HCT116 (cell line): ENCODE measurements at regions not wholly inside any gene's neighbourhood (a gene's known extent, or its start where the extent isn't known, plus 50 kb on each side); places are given as distances from the start of the nearest gene placed in this dataset.

Source experiments
- ATAC-seq: fragments of 200-7000 bp; cut with Tn5 transposase; 2 replicates; pipeline ENCODE4 v1.9.1; 2020; ENCODE audit warnings: mild to moderate bottlenecking, moderate library complexity
- BruUV-seq: library from RNA; stranded (reverse); fragments of 400-500 nt; replicated peaks from 2 replicates; lab custom pipeline; 2021; lab: Mats Ljungman, UMichigan
- CTCF ChIA-PET: fragments of 300-600 bp; sonication (Branson Sonifier 250); formaldehyde crosslinking; loops from one replicate; lab custom pipeline; 2021; ENCODE audit warnings: antibody characterized with exemption; lab: Charles Lee
- POLR2A ChIA-PET: fragments of 300-600, 350-600 bp; sonication (Branson Sonifier 250); formaldehyde crosslinking; loops from one replicate; lab custom pipeline; 2021; ENCODE audit warnings: antibody characterized with exemption; lab: Charles Lee
- RAD21 ChIA-PET, 2 experiments: fragments of 300-600 bp; sonication (Branson Sonifier 250); formaldehyde crosslinking; loops; one replicate each; lab custom pipeline; 2023; ENCODE audit warnings: low total read pairs in 2 of 2; ENCODE audit not compliant: uncharacterized antibody in 2 of 2, unreplicated experiment in 2 of 2, low non-redundant PET in 1 of 2; lab: Charles Lee
- DNase-seq: peaks from one replicate; pipeline ENCODE4 v3.0.0-alpha.2; 2010; ENCODE audit warnings: low read depth, low spot score
- H2AFZ ChIP-seq: fragments of 200-600 bp; shearing (Covaris generic), sonication (generic); 2 replicates; pipeline ENCODE4 v1.6.1; 2017; ENCODE audit warnings: low read depth, mixed run types, mixed read lengths, antibody characterized with exemption, low read length; ENCODE audit not compliant: poor library complexity, severe bottlenecking
- H3K27ac ChIP-seq: 2 replicates; pipeline ENCODE4 v1.5.1; 2012; ENCODE audit warnings: low read depth, low read length
- H3K27me3 ChIP-seq: fragments of 200-600 bp; sonication (generic); 2 replicates; pipeline ENCODE4 v1.6.1; 2016; ENCODE audit warnings: mixed run types, low read length, mixed read lengths; ENCODE audit not compliant: insufficient read depth
- H3K36me3 ChIP-seq, 2 experiments: fragments of 200-500 bp in 1 of 2; fragments of 200-600 bp in 1 of 2; sonication (Bioruptor generic) in 1 of 2; sonication (generic) in 1 of 2; 2 replicates each; pipeline versions ENCODE4 v1.5.1 to v1.6.1; 2014 to 2016; ENCODE audit warnings: low read length in 2 of 2, inconsistent platforms in 1 of 2, mixed read lengths in 1 of 2, mixed run types in 1 of 2; ENCODE audit not compliant: insufficient read depth in 2 of 2, control insufficient read depth in 1 of 2
- H3K4me1 ChIP-seq, 2 experiments: fragments of 200-600 bp in 1 of 2; sonication (generic) in 1 of 2; 2 replicates each; pipeline versions ENCODE4 v1.5.1 to v1.6.1; 2012 to 2017; ENCODE audit warnings: low read length in 2 of 2, inconsistent platforms in 1 of 2, mild to moderate bottlenecking in 1 of 2, mixed read lengths in 1 of 2, mixed run types in 1 of 2, moderate library complexity in 1 of 2; ENCODE audit not compliant: insufficient read depth in 2 of 2, control insufficient read depth in 1 of 2
- H3K4me2 ChIP-seq: fragments of 200-600 bp; sonication (generic); 2 replicates; pipeline ENCODE4 v1.6.1; 2017; ENCODE audit warnings: mixed run types, low read length, mixed read lengths
- H3K4me3 ChIP-seq, 2 experiments: fragments of 200-600 bp in 1 of 2; sonication (generic) in 1 of 2; replicated peaks in 1 of 2; 2 replicates each; pipeline ENCODE4 v1.5.1; 2011 to 2016; ENCODE audit warnings: low read length in 2 of 2, control low read depth in 1 of 2, low read depth in 1 of 2, mild to moderate bottlenecking in 1 of 2, mixed read lengths in 1 of 2, mixed run types in 1 of 2
- H3K79me2 ChIP-seq: fragments of 200-600 bp; sonication (generic); 2 replicates; pipeline ENCODE4 v1.6.1; 2017; ENCODE audit warnings: mild to moderate bottlenecking, mixed run types, low read length, moderate library complexity, mixed read lengths; ENCODE audit not compliant: insufficient read depth
- H3K9ac ChIP-seq: fragments of 200-600 bp; sonication (generic); 2 replicates; pipeline ENCODE4 v1.6.1; 2016; ENCODE audit warnings: low read length, mixed read lengths
- H3K9me2 ChIP-seq: fragments of 200-600 bp; sonication (generic), shearing (Covaris generic); 2 replicates; pipeline ENCODE4 v1.6.1; 2017; ENCODE audit warnings: mixed run types, mild to moderate bottlenecking, moderate library complexity; ENCODE audit not compliant: insufficient read depth
- H3K9me3 ChIP-seq, 2 experiments: fragments of 200-500 bp in 1 of 2; fragments of 200-600 bp in 1 of 2; sonication (Bioruptor generic) in 1 of 2; sonication (generic) in 1 of 2; 2 replicates each; pipeline ENCODE4 v1.6.1; 2014 to 2017; ENCODE audit warnings: low read length in 2 of 2, mixed read lengths in 2 of 2, inconsistent platforms in 1 of 2, low read depth in 1 of 2, mild to moderate bottlenecking in 1 of 2, mixed run types in 1 of 2, moderate library complexity in 1 of 2; ENCODE audit not compliant: control insufficient read depth in 1 of 2, insufficient read depth in 1 of 2
- H4K20me1 ChIP-seq: fragments of 200-600 bp; sonication (generic), shearing (Covaris generic); 2 replicates; pipeline ENCODE4 v1.6.1; 2017; ENCODE audit warnings: mixed run types, mild to moderate bottlenecking, moderate library complexity; ENCODE audit not compliant: insufficient read depth
- CBX3 ChIP-seq: IDR thresholded peaks from 2 replicates; pipeline ENCODE4 v1.6.1; 2012; ENCODE audit warnings: low read depth
- CEBPB ChIP-seq: IDR thresholded peaks from 2 replicates; pipeline ENCODE4 v1.6.1; 2012; ENCODE audit warnings: low read depth
- EGR1 ChIP-seq: IDR thresholded peaks from 2 replicates; pipeline ENCODE4 v1.6.1; 2012; ENCODE audit warnings: low read depth
- ELF1 ChIP-seq: IDR thresholded peaks from 2 replicates; pipeline ENCODE4 v1.6.1; 2012; ENCODE audit warnings: low read depth, borderline replicate concordance
- EZH2 ChIP-seq: fragments of 200-600 bp; sonication (generic); IDR thresholded peaks from 2 replicates; pipeline ENCODE4 v1.6.1; 2017; ENCODE audit warnings: antibody characterized with exemption, mixed run types
- FOSL1 ChIP-seq: IDR thresholded peaks from 2 replicates; pipeline ENCODE4 v1.6.1; 2012; ENCODE audit warnings: low read depth
- JUND ChIP-seq: IDR thresholded peaks from 2 replicates; pipeline ENCODE4 v1.6.1; 2012
- POLR2AphosphoS5 ChIP-seq: IDR thresholded peaks from 2 replicates; pipeline ENCODE4 v1.6.1; 2011; ENCODE audit warnings: mild to moderate bottlenecking, low read depth, low read length, moderate library complexity
- RAD21 ChIP-seq: IDR thresholded peaks from 2 replicates; pipeline ENCODE4 v1.6.1; 2012; ENCODE audit warnings: low read depth, mild to moderate bottlenecking
- SIN3A ChIP-seq: IDR thresholded peaks from 2 replicates; pipeline ENCODE4 v1.6.1; 2012; ENCODE audit warnings: low read depth
- SP1 ChIP-seq: IDR thresholded peaks from 2 replicates; pipeline ENCODE4 v1.6.1; 2012; ENCODE audit warnings: low read depth
- SRF ChIP-seq: IDR thresholded peaks from 2 replicates; pipeline ENCODE4 v1.6.1; 2012; ENCODE audit warnings: low read depth
- TCF7L2 ChIP-seq: IDR thresholded peaks from 2 replicates; pipeline ENCODE4 v1.7.0; 2011; ENCODE audit warnings: borderline replicate concordance, inconsistent platforms; ENCODE audit not compliant: insufficient read depth, insufficient read length; ENCODE audit errors: extremely low read depth
- YY1 ChIP-seq: IDR thresholded peaks from 2 replicates; pipeline ENCODE4 v1.6.1; 2011; ENCODE audit warnings: low read length, low read depth, moderate library complexity, mild to moderate bottlenecking; ENCODE audit not compliant: insufficient replicate concordance; ENCODE audit errors: extremely low read depth
- ZBTB33 ChIP-seq: IDR thresholded peaks from 2 replicates; pipeline ENCODE4 v1.6.1; 2011; ENCODE audit warnings: mild to moderate bottlenecking, low read length, moderate library complexity; ENCODE audit not compliant: insufficient replicate concordance; ENCODE audit errors: extremely low read depth
- ZFX ChIP-seq: fragments of 450-650 bp; IDR thresholded peaks from 2 replicates; pipeline ENCODE4 v1.6.1; 2017
- ZNF274 ChIP-seq: fragments of 200-500 bp; sonication (Bioruptor generic); IDR thresholded peaks from 2 replicates; pipeline ENCODE4 v1.6.1; 2014; ENCODE audit warnings: mild to moderate bottlenecking, low read depth, low read length, inconsistent platforms
- intact Hi-C: fragments of 100-400 bp; cut with micrococcal nuclease; formaldehyde crosslinking; loops from 2 replicates; pipeline ENCODE4 v1.10.0; 2022
- TF ChIP-seq, protein P1 (sequence below): IDR thresholded peaks from 2 replicates; pipeline ENCODE4 v1.6.1; 2012

DNA sequence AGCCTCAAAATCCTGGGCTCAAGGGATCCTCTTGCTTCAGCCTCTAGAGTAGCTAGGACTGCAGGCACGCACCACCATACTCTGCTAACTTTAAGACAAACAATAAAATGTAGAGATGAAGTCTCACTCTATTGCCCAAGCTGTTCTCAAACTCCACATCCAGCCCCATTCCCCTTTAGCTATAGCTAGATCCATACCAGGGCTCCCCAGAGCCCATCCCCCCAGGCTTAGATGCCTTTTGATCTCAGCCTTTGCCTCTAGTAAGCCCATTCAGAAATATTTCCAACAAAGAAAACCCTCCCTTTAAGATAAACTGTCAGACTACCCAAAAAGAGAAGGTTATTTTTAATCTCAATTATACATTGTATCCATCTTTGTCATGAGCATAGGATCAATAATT, 325.4 kb downstream of the CHRM3 start:
- no peak for ATAC-seq
- Histone ChIP-seq H3K9me3 (peaks cover 19 to 40% of the 10 kb centered on the region in 2 experiments; a peak in 2 of 4 replicates), H3K36me3 (no peaks in the 10 kb centered on the region), H3K9ac (no peak overlapping the region), H3K4me1 (no peaks in the 10 kb centered on the region), H4K20me1 (no peaks in the 10 kb centered on the region), H2AFZ (no peak overlapping the region), H3K79me2 (no peaks in the 10 kb centered on the region), H3K27me3 (no peaks in the 10 kb centered on the region), H3K27ac (no peak overlapping the region)
- ChIA-PET CTCF (no interaction called here), RAD21 (no interaction called here)
- TF ChIP-seq EGR1, result no peak
- TF ChIP-seq ZFX, result no peak
- no peak for TF ChIP-seq CEBPB
- TF ChIP-seq, all 23 proteins: peak for 0
- Histone ChIP-seq H3K9me2 (no peaks in the 10 kb centered on the region), H3K4me3 (no peak overlapping the region), H3K4me2 (no peak overlapping the region)
- no peak for DNase-seq
- BruUV-seq, result no TSS peak
- intact Hi-C loops, result no loop called here
- POLR2A ChIA-PET, result no interaction called here

GRCh38 chr1:239717097-239717917, 330.9 kb downstream of the CHRM3 start:
- intact Hi-C loops, result no loop called here
- peaks cover 13 to 45% of the 10 kb centered on the region in 2 experiments; a peak in 2 of 4 replicates for H3K9me3 ChIP-seq
- RAD21 ChIA-PET, result no interaction called here
- POLR2A ChIA-PET, result no interaction called here
- no peak for DNase-seq
- no TSS peak for BruUV-seq
- H3K79me2 ChIP-seq, result no peaks in the 10 kb centered on the region
- no peak overlapping the region for H3K9ac ChIP-seq
- H3K9me2 ChIP-seq, result no peaks in the 10 kb centered on the region
- H3K4me3 ChIP-seq, result no peak overlapping the region
- CTCF ChIA-PET, result no interaction called here
- no peaks in the 10 kb centered on the region for H4K20me1 ChIP-seq
- no peaks in the 10 kb centered on the region for H3K27me3 ChIP-seq
- no peak overlapping the region for H3K4me2 ChIP-seq
- no peak for ATAC-seq
- H2AFZ ChIP-seq, result no peak overlapping the region
- H3K36me3 ChIP-seq, result no peaks in the 10 kb centered on the region
- no peak overlapping the region for H3K27ac ChIP-seq
- H3K4me1 ChIP-seq, result no peaks in the 10 kb centered on the region
- TF ChIP-seq ELF1 (no peak), TCF7L2 (no peak), CBX3 (no peak), SIN3A (no peak), ZBTB33 (no peak), EGR1 (no peak), YY1 (no peak), SRF (no peak), CEBPB (no peak), EZH2 (no peak), SP1 (no peak), JUND (no peak), POLR2AphosphoS5 (no peak), ZFX (no peak), ZNF274 (no peak), RAD21 (no peak), FOSL1 (no peak)
- TF ChIP-seq, protein P1, sequence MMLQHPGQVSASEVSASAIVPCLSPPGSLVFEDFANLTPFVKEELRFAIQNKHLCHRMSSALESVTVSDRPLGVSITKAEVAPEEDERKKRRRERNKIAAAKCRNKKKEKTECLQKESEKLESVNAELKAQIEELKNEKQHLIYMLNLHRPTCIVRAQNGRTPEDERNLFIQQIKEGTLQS, result no peak
